Transverse colon (tissue), 4 donors: ENCODE measurements at regions not wholly inside any gene's neighbourhood (a gene's known extent, or its start where the extent isn't known, plus 50 kb on each side); places are given as distances from the start of the nearest gene placed in this dataset.

Experiments used
- CTCF ChIP-seq, 5 experiments: fragments of 200-600 bp in 3 of 5; fragments of 450-650 bp in 2 of 5; sonication (generic) in 3 of 5; IDR thresholded peaks; 1 replicate in 2 of 5; 2 replicates in 3 of 5; pipeline ENCODE4 v1.5.1; 2016 to 2017; ENCODE audit warnings: antibody characterized with exemption in 5 of 5, inconsistent platforms in 3 of 5, mild to moderate bottlenecking in 2 of 5, moderate library complexity in 1 of 5
- POLR2AphosphoS5 ChIP-seq, 3 donors: sonication (generic); formaldehyde crosslinking; IDR thresholded peaks; one replicate each; pipeline ENCODE4 v1.6.1; 2016; ENCODE audit warnings: antibody characterized with exemption in 3 of 3

- TF ChIP-seq POLR2AphosphoS5 (IDR thresholded peaks at IDR 0.05) (no peak), CTCF (IDR thresholded peaks at IDR 0.05) (no peak)
Measured at GRCh38 chr20:10984913-10985312, 311.1 kb upstream of the JAG1 start.
